Prostate gland (tissue), 2 donors: ENCODE measurements at regions not wholly inside any gene's neighbourhood (a gene's known extent, or its start where the extent isn't known, plus 50 kb on each side); places are given as distances from the start of the nearest gene placed in this dataset.

Experiments
- DNase-seq: peaks from one replicate; pipeline ENCODE4 v3.0.0-alpha.2; 2019; ENCODE audit warnings: low spot score
- H3K27ac ChIP-seq, 2 donors: fragments of 200-600 bp; sonication (generic); 2 replicates each; pipeline ENCODE4 v1.5.1; 2017 to 2019
- H3K27me3 ChIP-seq: fragments of 200-600 bp; sonication (generic); replicated peaks from 2 replicates; pipeline ENCODE4 v1.5.1; 2019; ENCODE audit not compliant: insufficient read depth
- H3K36me3 ChIP-seq, 2 donors: fragments of 200-600 bp; sonication (generic); 1 replicate in 1 of 2; 2 replicates in 1 of 2; pipeline versions ENCODE4 v1.5.1 to v1.8.1; 2017 to 2019
- H3K4me1 ChIP-seq: fragments of 200-600 bp; sonication (generic); replicated peaks from 2 replicates; pipeline ENCODE4 v1.5.1; 2019
- H3K4me3 ChIP-seq, 2 donors: fragments of 200-600 bp; sonication (generic); 2 replicates each; pipeline ENCODE4 v1.5.1; 2017 to 2019
- H3K9me3 ChIP-seq: fragments of 200-600 bp; sonication (generic); 2 replicates; pipeline ENCODE4 v1.5.1; 2017
- POLR2A ChIP-seq: fragments of 450-650 bp; IDR thresholded peaks from one replicate; pipeline ENCODE4 v1.6.1; 2016; ENCODE audit warnings: antibody characterized with exemption, mild to moderate bottlenecking
- POLR2AphosphoS5 ChIP-seq: sonication (generic); formaldehyde crosslinking; IDR thresholded peaks from one replicate; pipeline ENCODE4 v1.6.1; 2017; ENCODE audit warnings: antibody characterized with exemption
- WGBS: methylation state at CpG from one replicate; pipeline ENCODE4 v1.1.5; 2018; 5-methylcytosine and 5-hydroxymethylcytosine counted together
- intact Hi-C: fragments of 100-400 bp; cut with DNase I; formaldehyde crosslinking; loops from one replicate; pipeline ENCODE4 v1.14.2; 2022
- TF ChIP-seq, protein P1 (sequence below), 4 experiments: fragments of 200-600 bp in 2 of 4; fragments of 450-650 bp in 2 of 4; sonication (generic) in 2 of 4; IDR thresholded peaks; 1 replicate in 3 of 4; 2 replicates in 1 of 4; pipeline ENCODE4 v1.5.1; 2016 to 2019; ENCODE audit warnings: antibody characterized with exemption in 4 of 4, mild to moderate bottlenecking in 2 of 4, moderate library complexity in 2 of 4

DNA sequence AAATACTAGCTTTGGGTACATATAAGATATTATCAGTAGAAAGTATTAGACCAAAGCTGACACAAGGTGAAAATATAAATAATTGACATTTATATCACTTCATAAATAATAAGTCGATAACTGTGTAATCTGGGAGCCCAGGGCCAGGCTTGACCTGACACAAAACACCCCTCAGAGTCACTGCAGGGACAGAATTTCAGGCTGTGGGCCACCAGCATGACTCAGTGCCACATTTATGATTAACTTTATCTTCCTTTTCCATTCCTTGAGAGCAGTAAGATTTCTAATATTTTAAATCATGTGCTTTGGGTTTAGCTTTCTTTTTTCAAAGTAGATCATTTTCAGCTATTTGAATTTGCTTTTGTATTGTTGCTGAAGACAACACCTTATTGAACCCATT, 102.9 kb upstream of the NFE2L3 start:
- WGBS: 47% methylated on average over 1 of the region's 1 CpG
- H3K4me3 ChIP-seq: no peak overlapping the region
- intact Hi-C loops: no loop called here
- no peaks in the 10 kb centered on the region for H3K4me1 ChIP-seq
- TF ChIP-seq POLR2A: no peak
- TF ChIP-seq POLR2AphosphoS5: no peak
- TF ChIP-seq, protein P1, sequence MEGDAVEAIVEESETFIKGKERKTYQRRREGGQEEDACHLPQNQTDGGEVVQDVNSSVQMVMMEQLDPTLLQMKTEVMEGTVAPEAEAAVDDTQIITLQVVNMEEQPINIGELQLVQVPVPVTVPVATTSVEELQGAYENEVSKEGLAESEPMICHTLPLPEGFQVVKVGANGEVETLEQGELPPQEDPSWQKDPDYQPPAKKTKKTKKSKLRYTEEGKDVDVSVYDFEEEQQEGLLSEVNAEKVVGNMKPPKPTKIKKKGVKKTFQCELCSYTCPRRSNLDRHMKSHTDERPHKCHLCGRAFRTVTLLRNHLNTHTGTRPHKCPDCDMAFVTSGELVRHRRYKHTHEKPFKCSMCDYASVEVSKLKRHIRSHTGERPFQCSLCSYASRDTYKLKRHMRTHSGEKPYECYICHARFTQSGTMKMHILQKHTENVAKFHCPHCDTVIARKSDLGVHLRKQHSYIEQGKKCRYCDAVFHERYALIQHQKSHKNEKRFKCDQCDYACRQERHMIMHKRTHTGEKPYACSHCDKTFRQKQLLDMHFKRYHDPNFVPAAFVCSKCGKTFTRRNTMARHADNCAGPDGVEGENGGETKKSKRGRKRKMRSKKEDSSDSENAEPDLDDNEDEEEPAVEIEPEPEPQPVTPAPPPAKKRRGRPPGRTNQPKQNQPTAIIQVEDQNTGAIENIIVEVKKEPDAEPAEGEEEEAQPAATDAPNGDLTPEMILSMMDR (IDR thresholded peaks at IDR 0.05): no peak
- no peaks in the 10 kb centered on the region for H3K9me3 ChIP-seq
- no peaks in the 10 kb centered on the region for H3K27me3 ChIP-seq
- H3K27ac ChIP-seq: no peak overlapping the region
- DNase-seq: no peak
- H3K36me3 ChIP-seq: no peaks in the 10 kb centered on the region

DNA sequence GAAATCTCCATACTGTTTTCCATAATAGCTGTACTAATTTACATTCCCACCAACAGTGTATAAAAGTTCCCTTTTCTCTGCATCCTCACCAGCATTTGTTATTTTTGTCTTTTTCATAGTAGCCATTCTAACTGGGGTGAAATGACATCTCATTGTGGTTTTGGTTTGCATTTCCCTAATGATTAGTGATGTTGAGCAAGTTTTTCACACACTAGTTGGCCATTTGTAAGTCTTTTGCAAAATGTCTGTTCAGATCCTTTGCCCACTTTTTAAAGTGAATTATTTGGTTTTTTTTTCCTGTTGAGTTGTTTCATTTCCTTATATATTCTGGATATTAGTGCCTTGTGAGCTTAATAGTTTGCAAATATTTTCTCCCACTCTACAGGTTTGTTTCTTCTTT, 101.0 kb upstream of the NFE2L3 start:
- Histone ChIP-seq H3K4me3 (no peak overlapping the region), H3K9me3 (no peaks in the 10 kb centered on the region), H3K27ac (no peak overlapping the region), H3K36me3 (no peaks in the 10 kb centered on the region), H3K4me1 (no peaks in the 10 kb centered on the region), H3K27me3 (no peaks in the 10 kb centered on the region)
- no peak for DNase-seq
- no peak for TF ChIP-seq POLR2A
- no peak for TF ChIP-seq POLR2AphosphoS5
- TF ChIP-seq, protein P1 (IDR thresholded peaks at IDR 0.05): no peak
- intact Hi-C loops: no loop called here

DNA sequence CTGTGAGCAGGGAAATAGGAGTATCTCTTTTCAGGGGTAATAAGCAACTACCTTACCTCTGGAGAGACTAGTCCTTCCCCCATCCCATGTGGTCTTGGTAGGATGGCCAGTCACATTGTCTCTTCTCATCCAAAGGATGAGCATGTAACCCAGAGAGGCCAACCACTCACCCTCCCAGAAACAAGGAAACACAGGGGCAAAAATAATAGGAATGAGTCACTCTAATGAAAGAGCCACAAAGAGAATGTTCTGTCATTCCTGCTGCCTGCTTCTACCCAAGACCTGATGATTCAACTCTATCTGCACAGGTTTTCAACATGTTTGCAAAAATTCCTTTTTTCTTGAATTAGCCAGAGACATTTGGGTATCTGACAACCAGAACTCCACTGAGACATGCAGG, 99.3 kb upstream of the NFE2L3 start:
- intact Hi-C loops: no loop called here
- Histone ChIP-seq H3K36me3 (no peaks in the 10 kb centered on the region), H3K27ac (no peak overlapping the region), H3K27me3 (no peaks in the 10 kb centered on the region), H3K4me3 (no peak overlapping the region), H3K9me3 (no peaks in the 10 kb centered on the region), H3K4me1 (no peaks in the 10 kb centered on the region)
- TF ChIP-seq, protein P1 (IDR thresholded peaks at IDR 0.05): no peak
- TF ChIP-seq POLR2A: no peak
- TF ChIP-seq POLR2AphosphoS5: no peak
- no peak for DNase-seq

DNA sequence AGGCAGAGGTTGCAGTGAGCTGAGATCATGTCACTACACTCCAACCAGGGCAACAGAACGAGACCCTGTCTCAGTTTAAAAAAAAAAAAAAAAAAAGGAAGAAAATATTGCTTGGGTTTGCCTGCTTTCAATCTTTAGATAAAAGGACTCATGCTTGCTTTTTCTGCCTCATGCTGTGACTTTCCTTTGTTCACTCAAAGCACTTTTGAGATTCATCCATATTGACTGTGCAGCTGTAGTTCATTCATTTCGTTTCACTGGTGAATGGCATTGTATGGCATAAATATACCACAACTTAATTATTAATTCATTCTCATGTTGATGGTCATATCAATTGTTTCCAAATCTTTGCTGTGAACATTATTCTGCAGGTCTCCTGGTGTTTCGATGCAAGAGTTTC, 97.6 kb upstream of the NFE2L3 start:
- H3K4me1 ChIP-seq: no peaks in the 10 kb centered on the region
- intact Hi-C loops: no loop called here

DNA sequence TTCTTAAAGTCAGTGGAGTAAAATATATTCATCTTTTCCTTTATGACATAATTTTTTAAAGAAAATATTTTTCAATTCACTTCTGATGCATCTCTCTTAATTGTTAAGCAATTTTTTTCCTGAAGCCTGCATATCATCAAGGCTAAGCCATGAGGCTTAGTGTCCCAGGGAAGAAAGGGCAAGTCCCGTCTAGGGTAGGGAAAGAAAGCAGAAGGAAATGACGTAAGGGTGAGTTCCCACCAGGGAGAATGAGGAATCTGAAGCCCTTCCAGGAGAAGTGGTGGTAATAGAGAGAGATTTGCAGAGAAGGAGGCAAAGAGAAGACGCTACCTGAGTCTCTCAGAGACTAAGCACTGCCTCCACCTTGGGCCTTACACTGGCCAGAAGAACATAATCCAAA, 96.8 kb upstream of the NFE2L3 start:
- H3K27ac ChIP-seq: no peak overlapping the region
- H3K4me1 ChIP-seq: no peaks in the 10 kb centered on the region
- WGBS: 94% methylated on average over 3 of the region's 3 CpGs
- intact Hi-C loops: no loop called here
- TF ChIP-seq POLR2AphosphoS5 (no peak), POLR2A (no peak)
- TF ChIP-seq, protein P1 (IDR thresholded peaks at IDR 0.05): no peak
- DNase-seq: no peak
- no peak overlapping the region for H3K4me3 ChIP-seq
- H3K9me3 ChIP-seq: no peaks in the 10 kb centered on the region
- H3K36me3 ChIP-seq: no peaks in the 10 kb centered on the region
- H3K27me3 ChIP-seq: no peaks in the 10 kb centered on the region

More for the DNA sequence above, 97.6 kb upstream of the NFE2L3 start:
- no peak for DNase-seq
- H3K36me3 ChIP-seq: no peaks in the 10 kb centered on the region
- no peak overlapping the region for H3K27ac ChIP-seq
- WGBS: 89% methylated on average over 3 of the region's 3 CpGs
- no peaks in the 10 kb centered on the region for H3K27me3 ChIP-seq
- H3K9me3 ChIP-seq: no peaks in the 10 kb centered on the region
- TF ChIP-seq POLR2A (no peak), POLR2AphosphoS5 (no peak)
- TF ChIP-seq, protein P1 (IDR thresholded peaks at IDR 0.05): no peak
- no peak overlapping the region for H3K4me3 ChIP-seq
